Vagina (tissue), 2 donors: ENCODE measurements at regions not wholly inside any gene's neighbourhood (a gene's known extent, or its start where the extent isn't known, plus 50 kb on each side); places are given as distances from the start of the nearest gene placed in this dataset.

Source experiments
- POLR2A ChIP-seq, 2 donors: fragments of 450-650 bp; IDR thresholded peaks; one replicate each; pipeline ENCODE4 v1.6.1; 2017; ENCODE audit warnings: antibody characterized with exemption in 2 of 2, mild to moderate bottlenecking in 2 of 2, moderate library complexity in 2 of 2
- TF ChIP-seq, protein P1 (sequence below), 3 experiments: fragments of 450-650 bp in 2 of 3; fragments of 200-600 bp in 1 of 3; sonication (generic) in 1 of 3; IDR thresholded peaks; one replicate each; pipeline ENCODE4 v1.5.1; 2017 to 2019; ENCODE audit warnings: antibody characterized with exemption in 3 of 3, mild to moderate bottlenecking in 2 of 3, moderate library complexity in 2 of 3

DNA sequence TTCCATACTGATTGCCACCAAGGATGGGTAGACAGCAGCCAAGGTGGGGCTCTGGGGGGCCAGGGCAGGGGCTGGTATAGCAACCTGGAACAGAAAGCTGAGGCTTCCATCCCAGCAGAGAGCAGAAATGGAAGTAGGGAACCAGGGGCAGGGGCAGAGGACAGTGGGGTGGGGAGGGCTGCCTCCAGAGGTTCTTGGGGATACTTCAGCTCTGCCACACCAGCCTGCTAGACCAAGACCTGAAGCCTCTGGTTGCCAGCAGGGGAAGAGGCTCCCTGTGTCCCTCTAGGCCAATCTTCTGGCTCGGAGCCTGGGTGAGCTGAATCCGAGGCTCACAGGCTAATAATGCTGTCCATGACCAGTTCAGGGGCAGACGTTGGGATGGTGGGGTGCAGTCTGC lies 329.0 kb downstream of the DYSF start:
- TF ChIP-seq, protein P1, sequence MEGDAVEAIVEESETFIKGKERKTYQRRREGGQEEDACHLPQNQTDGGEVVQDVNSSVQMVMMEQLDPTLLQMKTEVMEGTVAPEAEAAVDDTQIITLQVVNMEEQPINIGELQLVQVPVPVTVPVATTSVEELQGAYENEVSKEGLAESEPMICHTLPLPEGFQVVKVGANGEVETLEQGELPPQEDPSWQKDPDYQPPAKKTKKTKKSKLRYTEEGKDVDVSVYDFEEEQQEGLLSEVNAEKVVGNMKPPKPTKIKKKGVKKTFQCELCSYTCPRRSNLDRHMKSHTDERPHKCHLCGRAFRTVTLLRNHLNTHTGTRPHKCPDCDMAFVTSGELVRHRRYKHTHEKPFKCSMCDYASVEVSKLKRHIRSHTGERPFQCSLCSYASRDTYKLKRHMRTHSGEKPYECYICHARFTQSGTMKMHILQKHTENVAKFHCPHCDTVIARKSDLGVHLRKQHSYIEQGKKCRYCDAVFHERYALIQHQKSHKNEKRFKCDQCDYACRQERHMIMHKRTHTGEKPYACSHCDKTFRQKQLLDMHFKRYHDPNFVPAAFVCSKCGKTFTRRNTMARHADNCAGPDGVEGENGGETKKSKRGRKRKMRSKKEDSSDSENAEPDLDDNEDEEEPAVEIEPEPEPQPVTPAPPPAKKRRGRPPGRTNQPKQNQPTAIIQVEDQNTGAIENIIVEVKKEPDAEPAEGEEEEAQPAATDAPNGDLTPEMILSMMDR (IDR thresholded peaks at IDR 0.05): no peak
- no peak for TF ChIP-seq POLR2A (IDR thresholded peaks at IDR 0.05)
